ENCODE measurements at regions not wholly inside any gene's neighbourhood (a gene's known extent, or its start where the extent isn't known, plus 50 kb on each side); places are given as distances from the start of the nearest gene placed in this dataset.

DNA sequence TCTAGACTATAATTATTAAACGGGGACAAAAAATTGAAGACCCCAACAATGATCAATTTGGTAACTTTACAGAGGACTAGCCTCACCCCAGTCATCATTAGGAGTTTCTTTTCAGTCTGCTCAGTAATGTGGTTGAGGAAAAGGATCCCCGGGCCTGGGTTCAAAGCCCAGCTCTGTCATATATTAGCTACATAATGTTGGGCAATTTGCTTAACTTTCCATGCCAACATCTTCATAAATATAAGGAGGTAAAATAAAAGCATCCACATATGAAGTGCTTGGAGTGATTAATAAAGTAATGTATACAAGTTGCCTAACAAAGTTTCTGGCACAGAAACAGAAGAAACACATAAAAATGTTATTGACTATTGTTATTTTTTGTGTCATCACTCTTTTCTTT, 53.4 kb upstream of the ANTXR2 start:
- 94 to 98% (median 96%) methylated on average over 2 of the region's 2 CpGs for WGBS, 4 donors
- ATAC-seq: no peak
- intact Hi-C loops (cut with DNase I): no loop called here

DNA sequence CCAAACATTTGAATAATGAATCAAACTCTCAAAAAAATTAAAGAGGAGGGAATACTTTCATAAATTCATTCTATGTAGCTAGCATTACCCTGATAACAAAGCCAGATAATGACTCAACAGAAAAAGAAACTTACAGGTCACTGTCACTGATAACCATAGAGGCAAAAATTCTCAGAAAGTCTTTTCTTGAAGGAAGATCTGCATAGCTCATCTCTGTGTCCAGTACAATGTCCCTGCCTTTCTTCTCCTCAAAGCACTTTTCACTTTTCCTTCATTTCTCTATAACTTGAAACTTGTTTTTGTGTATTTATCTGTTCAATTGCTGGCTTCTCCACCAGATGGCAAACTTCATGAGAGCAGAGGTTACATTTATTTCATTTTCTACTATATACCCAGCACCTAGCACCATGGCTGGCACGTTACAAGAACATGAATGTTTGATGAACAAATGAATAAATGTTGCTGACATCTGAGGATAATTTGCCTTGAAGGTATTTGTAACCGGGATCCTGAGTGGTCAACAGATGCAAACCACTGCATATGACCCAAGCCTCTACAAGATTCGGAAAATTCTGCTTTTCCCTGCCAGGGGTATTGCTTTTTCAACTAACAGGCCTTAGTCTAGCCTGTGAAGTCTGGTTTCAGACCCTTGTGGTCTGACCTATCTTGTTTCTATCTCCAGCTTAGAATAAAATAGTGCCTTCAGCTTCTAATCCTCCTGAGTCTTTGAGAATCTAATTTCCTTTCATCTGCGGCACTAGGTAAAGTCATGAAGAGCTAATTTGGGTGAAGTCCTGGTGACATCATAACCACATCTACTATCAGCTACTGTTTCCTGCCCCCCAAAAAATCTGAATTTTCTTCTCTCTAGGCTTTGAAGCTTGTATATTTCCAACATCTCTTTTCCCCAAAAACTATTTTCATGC, 52.5 kb upstream of the ANTXR2 start:
- WGBS, 4 donors: 83 to 87% (median 86%) methylated on average over 4 of the region's 4 CpGs
- intact Hi-C loops (cut with DNase I): no loop called here
- peaks cover 0 to 25% (median 0%) of the 10 kb centered on the region in 12 donors for H3K4me1 ChIP-seq
- no peaks in the 10 kb centered on the region for H3K36me3 ChIP-seq
- peak overlapping the region in 1 of 12 donors; percentile 68 for H3K27ac ChIP-seq
- ATAC-seq (no peak), DNase-seq (no peak)
- H3K9me3 ChIP-seq: peaks cover 0 to 4% (median 0%) of the 10 kb centered on the region in 12 donors
- H3K4me3 ChIP-seq: no peak overlapping the region
- TF ChIP-seq, protein P1, sequence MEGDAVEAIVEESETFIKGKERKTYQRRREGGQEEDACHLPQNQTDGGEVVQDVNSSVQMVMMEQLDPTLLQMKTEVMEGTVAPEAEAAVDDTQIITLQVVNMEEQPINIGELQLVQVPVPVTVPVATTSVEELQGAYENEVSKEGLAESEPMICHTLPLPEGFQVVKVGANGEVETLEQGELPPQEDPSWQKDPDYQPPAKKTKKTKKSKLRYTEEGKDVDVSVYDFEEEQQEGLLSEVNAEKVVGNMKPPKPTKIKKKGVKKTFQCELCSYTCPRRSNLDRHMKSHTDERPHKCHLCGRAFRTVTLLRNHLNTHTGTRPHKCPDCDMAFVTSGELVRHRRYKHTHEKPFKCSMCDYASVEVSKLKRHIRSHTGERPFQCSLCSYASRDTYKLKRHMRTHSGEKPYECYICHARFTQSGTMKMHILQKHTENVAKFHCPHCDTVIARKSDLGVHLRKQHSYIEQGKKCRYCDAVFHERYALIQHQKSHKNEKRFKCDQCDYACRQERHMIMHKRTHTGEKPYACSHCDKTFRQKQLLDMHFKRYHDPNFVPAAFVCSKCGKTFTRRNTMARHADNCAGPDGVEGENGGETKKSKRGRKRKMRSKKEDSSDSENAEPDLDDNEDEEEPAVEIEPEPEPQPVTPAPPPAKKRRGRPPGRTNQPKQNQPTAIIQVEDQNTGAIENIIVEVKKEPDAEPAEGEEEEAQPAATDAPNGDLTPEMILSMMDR (IDR thresholded peaks at IDR 0.05): peak in 11 of 12 donors; percentile 15 to 52 (median 30)
- no peak for TF ChIP-seq POLR2A (IDR thresholded peaks at IDR 0.05)
- H3K27me3 ChIP-seq: no peaks in the 10 kb centered on the region

More for the DNA sequence above, 53.4 kb upstream of the ANTXR2 start:
- no peaks in the 10 kb centered on the region for H3K27me3 ChIP-seq
- H3K27ac ChIP-seq: peak overlapping the region in 1 of 12 donors; percentile 68
- no peak for TF ChIP-seq POLR2A (IDR thresholded peaks at IDR 0.05)
- TF ChIP-seq, protein P1 (IDR thresholded peaks at IDR 0.05): no peak
- no peak overlapping the region for H3K4me3 ChIP-seq
- H3K4me1 ChIP-seq: peaks cover 0 to 25% (median 0%) of the 10 kb centered on the region in 12 donors
- H3K36me3 ChIP-seq: no peaks in the 10 kb centered on the region
- peaks cover 0 to 4% (median 0%) of the 10 kb centered on the region in 12 donors for H3K9me3 ChIP-seq
- DNase-seq: no peak

DNA sequence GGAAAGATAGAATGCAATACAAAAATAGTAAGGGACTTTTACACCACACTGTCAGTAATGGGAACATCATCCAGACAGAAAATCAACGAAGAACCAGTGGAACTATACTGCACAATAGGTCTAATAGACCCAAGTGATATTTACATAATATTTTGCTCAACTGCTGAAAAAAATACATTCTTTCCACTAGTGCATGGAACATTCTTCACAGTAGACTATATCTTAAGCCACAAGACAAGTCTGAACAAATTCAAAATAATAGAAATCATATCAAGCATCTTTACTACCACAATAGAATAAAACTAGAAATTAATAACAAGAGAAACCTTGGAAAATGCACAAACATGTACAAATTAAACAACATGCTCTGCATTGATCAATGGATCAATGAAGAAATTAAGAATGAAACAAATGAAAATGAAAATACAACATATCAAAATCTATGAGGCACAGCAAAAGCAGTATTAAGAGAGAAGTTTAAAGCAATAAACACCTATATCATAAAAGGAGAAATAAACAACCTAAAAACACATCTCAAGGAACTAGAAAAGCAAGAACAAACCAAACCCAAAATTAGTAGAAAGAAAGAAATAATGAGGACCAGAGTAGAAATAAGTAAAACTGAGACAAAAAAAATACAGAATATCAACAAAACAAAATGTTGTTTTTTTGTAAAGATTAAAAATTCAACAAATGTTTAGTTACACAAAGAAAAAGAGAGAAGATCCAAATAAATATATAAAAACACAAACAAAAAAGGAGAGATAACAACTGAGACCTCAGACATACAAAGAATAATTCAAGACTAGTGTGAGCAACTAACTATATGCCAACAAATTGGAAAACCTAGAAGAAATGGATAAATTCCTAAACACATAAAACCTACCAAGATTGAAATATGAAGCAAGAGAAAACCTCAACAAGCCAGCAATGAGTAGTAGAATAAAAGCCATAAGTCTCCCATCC, 51.5 kb upstream of the ANTXR2 start:
- peak overlapping the region in 1 of 12 donors; percentile 68 for H3K27ac ChIP-seq
- no peaks in the 10 kb centered on the region for H3K27me3 ChIP-seq
- H3K36me3 ChIP-seq: no peaks in the 10 kb centered on the region
- no peak for ATAC-seq
- no peak for TF ChIP-seq POLR2A (IDR thresholded peaks at IDR 0.05)
- TF ChIP-seq, protein P1 (IDR thresholded peaks at IDR 0.05): no peak
- no peak for DNase-seq
- peaks cover 0 to 25% (median 0%) of the 10 kb centered on the region in 12 donors for H3K4me1 ChIP-seq
- H3K4me3 ChIP-seq: no peak overlapping the region
- peaks cover 0 to 4% (median 0%) of the 10 kb centered on the region in 12 donors for H3K9me3 ChIP-seq
- 70 to 84% (median 80%) methylated on average over 1 of the region's 1 CpG for WGBS, 4 donors
- intact Hi-C loops (cut with DNase I): no loop called here
